Spleen (tissue), 11 donors: ENCODE measurements at regions not wholly inside any gene's neighbourhood (a gene's known extent, or its start where the extent isn't known, plus 50 kb on each side); places are given as distances from the start of the nearest gene placed in this dataset.

ENCODE experiments used
- DNase-seq: peaks from one replicate; pipeline ENCODE4 v3.0.0-alpha.2; 2020
- H3K27ac ChIP-seq, 8 donors: fragments of 200-600 bp; sonication (generic) in 7 of 8; 1 replicate in 4 of 8; 2 replicates in 4 of 8; pipeline versions ENCODE4 v1.5.0 to v1.8.0; 2016 to 2021; ENCODE audit warnings: inconsistent platforms in 4 of 8, mild to moderate bottlenecking in 4 of 8, moderate library complexity in 1 of 8
- H3K27me3 ChIP-seq, 7 donors: fragments of 200-600 bp; sonication (generic) in 6 of 7; replicated peaks in 1 of 7; 1 replicate in 4 of 7; 2 replicates in 3 of 7; pipeline versions ENCODE4 v1.5.0 to v1.8.0; 2016 to 2021; ENCODE audit warnings: inconsistent platforms in 3 of 7, mild to moderate bottlenecking in 1 of 7
- H3K36me3 ChIP-seq, 6 donors: fragments of 200-600 bp; sonication (generic) in 5 of 6; 1 replicate in 4 of 6; 2 replicates in 2 of 6; pipeline versions ENCODE4 v1.5.0 to v1.8.0; 2016 to 2021; ENCODE audit warnings: inconsistent platforms in 2 of 6
- H3K4me1 ChIP-seq, 6 donors: fragments of 200-600 bp; sonication (generic) in 5 of 6; 1 replicate in 3 of 6; 2 replicates in 3 of 6; pipeline versions ENCODE4 v1.5.0 to v1.8.0; 2016 to 2021; ENCODE audit warnings: inconsistent platforms in 3 of 6
- H3K4me3 ChIP-seq, 8 donors: fragments of 200-600 bp; sonication (generic) in 7 of 8; 1 replicate in 4 of 8; 2 replicates in 4 of 8; pipeline versions ENCODE4 v1.5.0 to v1.8.0; 2016 to 2021; ENCODE audit warnings: inconsistent platforms in 4 of 8, mild to moderate bottlenecking in 4 of 8, moderate library complexity in 2 of 8
- H3K9me3 ChIP-seq, 8 donors: fragments of 200-600 bp; sonication (generic) in 7 of 8; 1 replicate in 4 of 8; 2 replicates in 4 of 8; pipeline versions ENCODE4 v1.5.0 to v1.8.0; 2016 to 2021; ENCODE audit warnings: inconsistent platforms in 4 of 8
- POLR2A ChIP-seq, 3 donors: fragments of 450-650 bp; IDR thresholded peaks; one replicate each; pipeline ENCODE4 v1.5.1; 2017; ENCODE audit warnings: antibody characterized with exemption in 3 of 3, mild to moderate bottlenecking in 1 of 3
- POLR2AphosphoS5 ChIP-seq, 3 donors: sonication (generic); formaldehyde crosslinking; IDR thresholded peaks; one replicate each; pipeline ENCODE4 v1.5.1; 2017; ENCODE audit warnings: antibody characterized with exemption in 3 of 3
- WGBS, 5 donors: extraction: QIAGEN DNeasy Blood & Tissue Kit in 3 of 5; methylation state at CpG; one replicate each; pipeline versions ENCODE4 v1.1.5 to v1.1.7; 2013 to 2018; 5-methylcytosine and 5-hydroxymethylcytosine counted together
- intact Hi-C: fragments of 100-400 bp; cut with DNase I; formaldehyde crosslinking; loops from one replicate; pipeline ENCODE4 v1.15.0; 2023; ENCODE audit warnings: low total_unique reads
- TF ChIP-seq, protein P1 (sequence below), 11 experiments: fragments of 200-600 bp in 7 of 11; fragments of 450-650 bp in 4 of 11; sonication (generic) in 4 of 11; IDR thresholded peaks in 8 of 11; conservative IDR thresholded peaks in 3 of 11; 1 replicate in 7 of 11; 2 replicates in 4 of 11; pipeline versions ENCODE4 v1.4.0 to v1.8.0; 2016 to 2021; ENCODE audit warnings: antibody characterized with exemption in 11 of 11, inconsistent platforms in 4 of 11, mild to moderate bottlenecking in 1 of 11
- donor health status: healthy with polysubstance abuse.
- donor health status: DM: no; HTN: no; CAD: no; lungs with moderate emphysema.
- donor health status: DM: no; HTN: no; CAD: no.
- donor health status: Bipolar disorder and iron deficiency.
- donor health status: healthy.
- donor health status: DM: no; HTN: no; CAD: no.
- donor health status: DM: yes; HTN: yes; CAD: no.

DNA sequence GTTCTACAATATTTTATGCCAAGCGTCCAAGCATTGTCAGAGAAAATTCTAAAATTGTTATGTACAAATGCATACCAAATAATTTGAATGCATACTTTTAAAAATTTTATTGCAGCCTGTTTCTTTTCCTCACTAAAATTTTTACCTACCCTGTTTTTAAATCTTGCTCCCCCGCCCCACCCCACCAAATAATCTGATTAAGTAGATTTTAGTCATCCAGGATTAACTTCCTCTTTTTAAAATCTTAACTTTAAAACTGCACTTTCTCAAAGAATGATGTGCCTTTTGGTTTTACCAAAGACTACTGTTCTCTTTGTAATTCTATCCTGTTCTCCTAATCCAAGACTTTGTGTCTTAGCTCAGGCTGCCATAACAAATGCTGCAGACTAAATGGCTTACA lies 269.4 kb upstream of the FN1 start:
- Histone ChIP-seq H3K4me1 (peaks cover 0 to 8% (median 4%) of the 10 kb centered on the region in 6 donors), H3K9me3 (no peaks in the 10 kb centered on the region), H3K4me3 (no peak overlapping the region), H3K27me3 (no peaks in the 10 kb centered on the region), H3K27ac (no peak overlapping the region), H3K36me3 (no peaks in the 10 kb centered on the region)
- intact Hi-C loops: no loop called here
- DNase-seq: no peak
- TF ChIP-seq POLR2A (IDR thresholded peaks at IDR 0.05) (no peak), POLR2AphosphoS5 (IDR thresholded peaks at IDR 0.05) (no peak)
- TF ChIP-seq, protein P1, sequence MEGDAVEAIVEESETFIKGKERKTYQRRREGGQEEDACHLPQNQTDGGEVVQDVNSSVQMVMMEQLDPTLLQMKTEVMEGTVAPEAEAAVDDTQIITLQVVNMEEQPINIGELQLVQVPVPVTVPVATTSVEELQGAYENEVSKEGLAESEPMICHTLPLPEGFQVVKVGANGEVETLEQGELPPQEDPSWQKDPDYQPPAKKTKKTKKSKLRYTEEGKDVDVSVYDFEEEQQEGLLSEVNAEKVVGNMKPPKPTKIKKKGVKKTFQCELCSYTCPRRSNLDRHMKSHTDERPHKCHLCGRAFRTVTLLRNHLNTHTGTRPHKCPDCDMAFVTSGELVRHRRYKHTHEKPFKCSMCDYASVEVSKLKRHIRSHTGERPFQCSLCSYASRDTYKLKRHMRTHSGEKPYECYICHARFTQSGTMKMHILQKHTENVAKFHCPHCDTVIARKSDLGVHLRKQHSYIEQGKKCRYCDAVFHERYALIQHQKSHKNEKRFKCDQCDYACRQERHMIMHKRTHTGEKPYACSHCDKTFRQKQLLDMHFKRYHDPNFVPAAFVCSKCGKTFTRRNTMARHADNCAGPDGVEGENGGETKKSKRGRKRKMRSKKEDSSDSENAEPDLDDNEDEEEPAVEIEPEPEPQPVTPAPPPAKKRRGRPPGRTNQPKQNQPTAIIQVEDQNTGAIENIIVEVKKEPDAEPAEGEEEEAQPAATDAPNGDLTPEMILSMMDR (IDR thresholded peaks at IDR 0.05 in 8 of 11, conservative IDR thresholded peaks at IDR 0.05 in 3 of 11): no peak
- WGBS, 5 donors: 72 to 85% (median 81%) methylated on average over 2 of the region's 2 CpGs

DNA sequence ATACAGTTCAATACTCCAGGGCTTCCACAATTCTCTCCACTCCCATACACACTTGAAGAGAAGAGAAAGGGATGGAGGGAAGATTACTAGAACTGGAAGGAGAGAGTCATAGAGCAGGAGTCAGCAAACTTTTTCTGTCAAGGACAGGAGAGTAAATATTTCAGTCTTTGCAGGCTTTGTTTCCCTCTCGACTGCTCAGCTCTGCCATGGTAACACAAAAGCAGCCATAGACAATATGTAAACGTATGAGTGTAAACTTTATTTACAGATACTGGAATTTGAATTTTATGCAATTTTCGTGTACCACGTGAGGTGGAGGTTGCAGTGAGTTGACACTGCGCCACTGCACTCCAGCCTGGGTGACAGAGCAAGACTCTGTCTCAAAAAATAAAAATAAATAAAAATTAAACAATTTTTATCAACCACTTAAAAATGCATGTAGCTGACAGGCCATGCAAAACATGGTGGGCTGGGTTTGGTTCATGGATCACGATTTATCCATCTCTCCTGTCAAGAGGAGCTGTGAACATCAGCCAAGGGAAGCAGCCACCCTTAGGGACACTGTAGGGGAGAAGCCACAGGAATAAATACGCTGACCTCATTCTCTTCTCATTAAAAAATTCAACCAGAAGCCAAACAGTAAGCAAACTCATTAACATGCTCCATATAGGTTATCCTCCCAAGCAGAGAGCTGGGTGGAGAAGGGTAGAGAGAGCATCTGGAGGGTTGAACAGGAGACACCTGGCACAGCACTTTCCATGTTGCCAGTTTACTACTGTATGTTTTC lies 266.4 kb upstream of the FN1 start:
- no peak for DNase-seq
- Histone ChIP-seq H3K4me3 (no peak overlapping the region), H3K27me3 (no peaks in the 10 kb centered on the region), H3K9me3 (peaks cover 0 to 7% (median 0%) of the 10 kb centered on the region in 8 donors), H3K4me1 (peaks cover 0 to 9% (median 6%) of the 10 kb centered on the region in 6 donors), H3K36me3 (no peaks in the 10 kb centered on the region), H3K27ac (no peak overlapping the region)
- intact Hi-C loops: no loop called here
- TF ChIP-seq POLR2AphosphoS5 (IDR thresholded peaks at IDR 0.05) (no peak), POLR2A (IDR thresholded peaks at IDR 0.05) (no peak)
- TF ChIP-seq, protein P1 (IDR thresholded peaks at IDR 0.05 in 8 of 11, conservative IDR thresholded peaks at IDR 0.05 in 3 of 11): no peak
- 71 to 87% (median 82%) methylated on average over 7 of the region's 7 CpGs for WGBS, 5 donors

DNA sequence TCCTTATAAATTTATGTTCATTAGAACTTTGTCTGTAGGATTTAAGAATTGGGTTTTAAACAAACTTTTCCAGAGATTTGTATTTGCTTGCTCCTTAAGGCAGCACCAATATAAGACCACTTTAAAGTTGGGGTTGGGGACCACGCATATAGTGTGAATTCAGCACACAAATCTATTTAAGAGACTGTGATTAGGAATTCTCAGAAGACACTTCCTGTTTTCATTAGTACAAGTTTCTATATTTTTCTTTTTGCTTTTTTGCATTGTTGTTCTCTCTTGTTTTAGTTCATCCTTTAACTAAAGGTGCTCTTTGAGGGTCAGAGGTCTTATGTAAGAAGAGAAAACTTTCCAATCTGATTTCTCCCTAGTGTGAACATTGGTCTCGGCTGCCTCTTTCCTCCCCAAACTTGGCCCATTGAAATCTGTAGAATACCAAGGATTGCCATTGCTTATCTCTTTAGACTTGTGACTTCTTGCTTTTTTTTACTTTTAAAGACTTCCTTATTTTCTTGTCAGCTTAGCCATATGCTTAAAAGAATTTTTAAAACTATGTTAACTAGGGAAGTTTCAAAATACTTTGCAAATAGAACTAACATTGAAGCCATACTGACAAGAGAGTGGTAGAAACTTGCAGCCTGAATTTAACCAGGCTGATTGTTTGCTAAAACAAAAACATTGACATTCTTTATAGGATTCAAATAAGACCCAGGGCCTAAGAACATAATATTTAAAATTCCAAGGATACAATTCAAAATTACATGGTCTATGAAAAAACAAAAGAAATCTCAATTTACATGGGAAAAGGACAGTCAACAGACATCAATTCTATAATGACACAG lies 264.1 kb upstream of the FN1 start:
- H3K9me3 ChIP-seq: peaks cover 0 to 7% (median 0%) of the 10 kb centered on the region in 8 donors
- no peak for TF ChIP-seq POLR2A (IDR thresholded peaks at IDR 0.05)
- TF ChIP-seq, protein P1 (IDR thresholded peaks at IDR 0.05 in 8 of 11, conservative IDR thresholded peaks at IDR 0.05 in 3 of 11): no peak
- no peak for TF ChIP-seq POLR2AphosphoS5 (IDR thresholded peaks at IDR 0.05)
- no peak for DNase-seq
- no peaks in the 10 kb centered on the region for H3K36me3 ChIP-seq
- H3K4me3 ChIP-seq: no peak overlapping the region
- WGBS, 5 donors: 48 to 67% (median 59%) methylated on average over 2 of the region's 2 CpGs
- H3K27me3 ChIP-seq: no peaks in the 10 kb centered on the region
- H3K27ac ChIP-seq: peak overlapping the region in 1 of 8 donors; percentile 8
- H3K4me1 ChIP-seq: peaks cover 0 to 9% (median 6%) of the 10 kb centered on the region in 6 donors
- intact Hi-C loops: no loop called here

DNA sequence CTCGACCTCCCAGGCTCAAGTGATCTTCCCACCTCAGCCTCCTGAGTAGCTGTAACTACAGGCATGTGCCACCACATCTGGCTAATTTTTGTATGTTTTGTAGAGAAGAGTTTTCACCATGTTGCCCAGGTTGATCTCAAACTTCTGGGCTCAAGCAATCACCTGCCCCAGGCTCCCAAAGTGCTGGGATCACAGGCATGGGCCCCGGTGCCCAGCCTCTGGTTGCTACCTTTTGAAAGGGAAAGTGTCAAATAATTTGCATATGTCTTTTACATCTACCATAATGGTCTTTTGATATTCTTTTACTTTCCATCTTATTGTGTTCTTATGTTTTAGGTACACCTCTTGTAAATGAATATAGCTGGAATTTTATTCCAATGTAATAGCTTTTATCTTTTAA lies 263.1 kb upstream of the FN1 start:
- H3K27ac ChIP-seq: no peak overlapping the region
- no peak overlapping the region for H3K4me3 ChIP-seq
- intact Hi-C loops: no loop called here
- DNase-seq: no peak
- TF ChIP-seq POLR2A (IDR thresholded peaks at IDR 0.05) (no peak), POLR2AphosphoS5 (IDR thresholded peaks at IDR 0.05) (no peak)
- TF ChIP-seq, protein P1 (IDR thresholded peaks at IDR 0.05 in 8 of 11, conservative IDR thresholded peaks at IDR 0.05 in 3 of 11): no peak
- peaks cover 0 to 7% (median 0%) of the 10 kb centered on the region in 8 donors for H3K9me3 ChIP-seq
- H3K36me3 ChIP-seq: no peaks in the 10 kb centered on the region
- peaks cover 0 to 9% (median 6%) of the 10 kb centered on the region in 6 donors for H3K4me1 ChIP-seq
- H3K27me3 ChIP-seq: no peaks in the 10 kb centered on the region
- WGBS, 5 donors: 69 to 88% (median 79%) methylated on average over 2 of the region's 2 CpGs
